Adipocyte (in vitro differentiated cells): ENCODE measurements at regions not wholly inside any gene's neighbourhood (a gene's known extent, or its start where the extent isn't known, plus 50 kb on each side); places are given as distances from the start of the nearest gene placed in this dataset.

ENCODE experiments used
- DNase-seq: peaks from one replicate; pipeline ENCODE4 v3.0.0-alpha.2; 2015; ENCODE audit warnings: low read depth
- H3K27me3 ChIP-seq: replicated peaks from 2 replicates; pipeline ENCODE4 v1.7.0; 2013; ENCODE audit warnings: mild to moderate bottlenecking, low read length, moderate library complexity; ENCODE audit not compliant: control insufficient read depth, insufficient read depth
- H3K36me3 ChIP-seq: 2 replicates; pipeline ENCODE4 v1.7.0; 2013; ENCODE audit warnings: low read length, mild to moderate bottlenecking, moderate library complexity; ENCODE audit not compliant: control insufficient read depth, insufficient read depth, severe bottlenecking
- H3K4me1 ChIP-seq: 2 replicates; pipeline ENCODE4 v1.7.0; 2013; ENCODE audit warnings: mild to moderate bottlenecking, low read length, moderate library complexity; ENCODE audit not compliant: control insufficient read depth, insufficient read depth
- H3K4me3 ChIP-seq: 2 replicates; pipeline ENCODE4 v1.7.0; 2013; ENCODE audit warnings: mild to moderate bottlenecking, low read length, moderate library complexity
- H3K9ac ChIP-seq: 2 replicates; pipeline ENCODE4 v1.7.0; 2013; ENCODE audit warnings: mild to moderate bottlenecking, low read length, moderate library complexity
- H3K9me3 ChIP-seq: 2 replicates; pipeline ENCODE4 v1.7.0; 2013; ENCODE audit warnings: mild to moderate bottlenecking, low read length, moderate library complexity; ENCODE audit not compliant: control insufficient read depth

- Histone ChIP-seq H3K27me3 (no peaks in the 10 kb centered on the region), H3K36me3 (no peaks in the 10 kb centered on the region), H3K9me3 (no peaks in the 10 kb centered on the region), H3K4me3 (no peak overlapping the region), H3K4me1 (no peaks in the 10 kb centered on the region), H3K9ac (no peak overlapping the region)
- DNase-seq: no peak
Observed at GRCh38 chr3:34363881-34364280, 565.5 kb downstream of the PDCD6IP start.

- no peaks in the 10 kb centered on the region for H3K27me3 ChIP-seq
- H3K36me3 ChIP-seq: no peaks in the 10 kb centered on the region
- DNase-seq: peak; percentile 6
- H3K4me1 ChIP-seq: no peaks in the 10 kb centered on the region
- H3K9me3 ChIP-seq: no peaks in the 10 kb centered on the region
- no peak overlapping the region for H3K9ac ChIP-seq
- H3K4me3 ChIP-seq: no peak overlapping the region
Observed at GRCh38 chr3:34364335-34364734, 565.9 kb downstream of the PDCD6IP start.

GRCh38 chr3:34365231-34365630 lies 566.8 kb downstream of the PDCD6IP start:
- Histone ChIP-seq H3K9me3 (no peaks in the 10 kb centered on the region), H3K4me1 (no peaks in the 10 kb centered on the region), H3K36me3 (no peaks in the 10 kb centered on the region), H3K9ac (no peak overlapping the region), H3K4me3 (no peak overlapping the region), H3K27me3 (no peaks in the 10 kb centered on the region)
- no peak for DNase-seq

- Histone ChIP-seq H3K36me3 (no peaks in the 10 kb centered on the region), H3K9ac (no peak overlapping the region)
- DNase-seq: no peak
Observed at GRCh38 chr3:34365771-34366170, 567.3 kb downstream of the PDCD6IP start.

GRCh38 chr3:34367521-34367920 lies 569.1 kb downstream of the PDCD6IP start:
- no peaks in the 10 kb centered on the region for H3K27me3 ChIP-seq
- no peaks in the 10 kb centered on the region for H3K36me3 ChIP-seq

More at GRCh38 chr3:34365771-34366170, 567.3 kb downstream of the PDCD6IP start:
- H3K4me1 ChIP-seq: no peaks in the 10 kb centered on the region
- H3K4me3 ChIP-seq: no peak overlapping the region
- no peaks in the 10 kb centered on the region for H3K9me3 ChIP-seq
- H3K27me3 ChIP-seq: no peaks in the 10 kb centered on the region

GRCh38 chr3:34374521-34374920 lies 576.1 kb downstream of the PDCD6IP start:
- Histone ChIP-seq H3K9ac (no peak overlapping the region), H3K4me3 (no peak overlapping the region), H3K4me1 (no peaks in the 10 kb centered on the region), H3K9me3 (no peaks in the 10 kb centered on the region), H3K27me3 (no peaks in the 10 kb centered on the region), H3K36me3 (no peaks in the 10 kb centered on the region)
- no peak for DNase-seq

More at GRCh38 chr3:34367521-34367920, 569.1 kb downstream of the PDCD6IP start:
- H3K9me3 ChIP-seq: no peaks in the 10 kb centered on the region
- DNase-seq: no peak
- no peaks in the 10 kb centered on the region for H3K4me1 ChIP-seq
- no peak overlapping the region for H3K4me3 ChIP-seq
- H3K9ac ChIP-seq: no peak overlapping the region

- H3K9me3 ChIP-seq: no peaks in the 10 kb centered on the region
- no peaks in the 10 kb centered on the region for H3K36me3 ChIP-seq
- no peaks in the 10 kb centered on the region for H3K4me1 ChIP-seq
- no peak for DNase-seq
- H3K9ac ChIP-seq: no peak overlapping the region
- no peaks in the 10 kb centered on the region for H3K27me3 ChIP-seq
- H3K4me3 ChIP-seq: no peak overlapping the region
Observed at GRCh38 chr3:34376691-34377090, 578.3 kb downstream of the PDCD6IP start.

- Histone ChIP-seq H3K9ac (no peak overlapping the region), H3K27me3 (no peaks in the 10 kb centered on the region), H3K36me3 (no peaks in the 10 kb centered on the region), H3K4me1 (no peaks in the 10 kb centered on the region), H3K4me3 (no peak overlapping the region), H3K9me3 (no peaks in the 10 kb centered on the region)
- DNase-seq: no peak
Observed at GRCh38 chr3:34377961-34378360, 579.5 kb downstream of the PDCD6IP start.

- no peaks in the 10 kb centered on the region for H3K36me3 ChIP-seq
Observed at GRCh38 chr3:34381243-34381642, 582.8 kb downstream of the PDCD6IP start.

GRCh38 chr3:34382859-34383258 lies 584.4 kb downstream of the PDCD6IP start:
- H3K9me3 ChIP-seq: no peaks in the 10 kb centered on the region
- DNase-seq: no peak
- no peaks in the 10 kb centered on the region for H3K36me3 ChIP-seq
- H3K9ac ChIP-seq: no peak overlapping the region
- H3K4me3 ChIP-seq: no peak overlapping the region
- no peaks in the 10 kb centered on the region for H3K4me1 ChIP-seq
- no peaks in the 10 kb centered on the region for H3K27me3 ChIP-seq

More at GRCh38 chr3:34381243-34381642, 582.8 kb downstream of the PDCD6IP start:
- H3K9ac ChIP-seq: no peak overlapping the region
- H3K9me3 ChIP-seq: no peaks in the 10 kb centered on the region
- DNase-seq: no peak
- no peaks in the 10 kb centered on the region for H3K27me3 ChIP-seq
- H3K4me3 ChIP-seq: no peak overlapping the region
- H3K4me1 ChIP-seq: no peaks in the 10 kb centered on the region

GRCh38 chr3:34386309-34386708 lies 587.9 kb downstream of the PDCD6IP start:
- no peak overlapping the region for H3K4me3 ChIP-seq
- H3K27me3 ChIP-seq: no peaks in the 10 kb centered on the region
- H3K9ac ChIP-seq: no peak overlapping the region
- no peaks in the 10 kb centered on the region for H3K4me1 ChIP-seq
- no peak for DNase-seq
- H3K36me3 ChIP-seq: no peaks in the 10 kb centered on the region
- H3K9me3 ChIP-seq: no peaks in the 10 kb centered on the region

- Histone ChIP-seq H3K27me3 (no peaks in the 10 kb centered on the region), H3K4me1 (no peaks in the 10 kb centered on the region), H3K9ac (no peak overlapping the region), H3K36me3 (no peaks in the 10 kb centered on the region), H3K4me3 (no peak overlapping the region), H3K9me3 (no peaks in the 10 kb centered on the region)
- no peak for DNase-seq
Observed at GRCh38 chr3:34387826-34388564, 589.6 kb downstream of the PDCD6IP start.
